ENCODE measurements at regions not wholly inside any gene's neighbourhood (a gene's known extent, or its start where the extent isn't known, plus 50 kb on each side); places are given as distances from the start of the nearest gene placed in this dataset.

GRCh38 chr18:24585996-24586566, 125.6 kb downstream of the HRH4 start:
- no peak for TF ChIP-seq CTCF (IDR thresholded peaks at IDR 0.05; ENCODE audit: insufficient read depth, missing control alignments)
- FAIRE-seq = no peak
- no peak for DNase-seq (ENCODE audit: insufficient read length, low spot score)

DNA sequence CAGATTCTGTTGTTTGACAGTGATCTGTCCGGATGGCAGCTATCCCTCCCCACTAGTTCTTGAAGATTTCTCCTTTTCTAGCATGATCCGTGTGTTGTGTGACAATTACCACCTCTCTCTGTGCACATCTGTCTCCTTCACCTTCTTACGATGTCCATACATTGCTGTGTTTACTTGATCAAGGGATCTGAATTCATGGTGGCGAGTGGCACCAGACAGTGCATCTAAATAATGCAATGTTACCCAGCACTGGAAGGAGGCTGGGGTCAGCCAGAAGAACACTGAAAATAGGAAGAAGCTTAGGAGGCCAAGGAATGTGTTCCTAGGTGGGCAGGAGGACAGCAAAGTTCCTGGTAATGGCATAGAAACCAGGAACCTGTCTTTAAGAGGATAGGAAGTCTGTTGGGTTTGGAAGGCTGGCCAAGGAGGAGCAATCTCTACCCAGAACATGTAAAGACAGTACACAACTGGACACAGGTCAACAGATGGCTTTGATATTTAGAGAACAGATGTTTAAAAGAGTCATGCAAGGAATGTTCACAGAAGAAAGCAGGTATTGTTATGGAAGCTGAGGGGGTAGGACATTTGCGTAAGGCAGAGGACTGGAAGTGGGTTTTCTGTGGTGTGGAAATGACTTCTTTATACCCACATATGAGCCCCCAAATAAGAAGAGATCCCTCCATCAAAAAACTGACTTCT, 126.4 kb downstream of the HRH4 start:
- DNase-seq (ENCODE audit: insufficient read length, low spot score) (no peak), FAIRE-seq (no peak)
- TF ChIP-seq CTCF (IDR thresholded peaks at IDR 0.05; ENCODE audit: insufficient read depth, missing control alignments) = no peak

DNA sequence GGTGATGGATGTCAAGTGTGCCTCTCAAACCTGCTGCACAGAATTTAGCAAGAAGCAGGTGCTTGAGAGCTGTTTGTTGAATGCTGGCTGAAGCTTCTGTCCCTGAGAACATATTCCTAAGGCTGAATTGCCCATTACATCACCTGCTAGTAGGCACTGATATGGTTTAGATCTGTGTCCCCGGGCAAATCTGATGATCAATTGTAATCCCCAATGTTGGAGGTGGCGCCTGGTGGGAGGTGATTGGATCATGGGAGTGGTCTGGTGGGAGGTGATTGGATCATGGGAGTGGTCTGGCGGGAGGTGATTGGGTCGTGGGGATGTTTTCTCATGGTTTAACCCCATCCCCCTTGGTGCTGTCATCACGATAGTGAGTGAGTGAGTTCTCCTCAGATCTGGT, 128.0 kb downstream of the HRH4 start:
- no peak for TF ChIP-seq CTCF (IDR thresholded peaks at IDR 0.05; ENCODE audit: insufficient read depth, missing control alignments)
- FAIRE-seq (no peak), DNase-seq (ENCODE audit: insufficient read length, low spot score) (no peak)

DNA sequence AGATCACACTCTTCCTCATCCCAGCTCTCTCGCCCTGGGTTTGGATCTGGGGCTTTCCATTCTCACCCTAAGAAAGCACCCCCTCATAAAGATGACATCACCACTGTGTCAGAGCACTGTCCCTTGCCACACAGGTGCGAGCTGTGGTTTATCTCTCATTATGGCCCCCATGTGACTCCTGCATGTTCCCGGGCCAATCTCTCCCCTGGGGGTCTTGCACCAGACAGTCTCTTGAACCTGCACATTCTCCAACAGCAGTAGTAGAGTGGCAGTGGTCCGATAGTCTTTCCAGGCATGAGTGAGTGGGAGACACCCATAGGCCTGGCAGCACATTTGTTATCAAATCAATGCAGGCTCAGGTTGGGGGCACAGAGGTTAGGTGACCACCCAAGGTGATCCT, 130.5 kb downstream of the HRH4 start:
- DNase-seq (ENCODE audit: insufficient read length, low spot score) = no peak
- FAIRE-seq = no peak
- no peak for TF ChIP-seq CTCF (IDR thresholded peaks at IDR 0.05; ENCODE audit: insufficient read depth, missing control alignments)

DNA sequence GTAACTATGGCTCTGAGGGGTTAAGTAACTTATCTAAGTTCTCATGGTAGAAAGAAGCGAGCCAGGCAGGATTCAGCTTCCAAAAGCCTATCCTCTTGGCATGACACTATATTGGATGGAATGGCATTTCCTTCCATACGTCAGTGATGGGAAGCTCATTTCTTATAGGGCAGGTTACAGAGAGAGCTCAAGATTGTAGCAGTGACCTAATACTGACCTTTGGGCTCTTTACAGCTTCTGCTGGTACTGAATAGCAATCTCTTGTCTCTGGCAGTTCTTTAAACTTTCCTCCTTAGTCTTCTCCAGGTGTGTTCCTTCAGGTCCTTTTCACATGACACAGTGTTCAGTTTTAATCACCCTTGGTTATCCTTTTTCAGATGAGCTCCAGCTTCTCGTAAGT, 133.0 kb downstream of the HRH4 start:
- TF ChIP-seq CTCF (IDR thresholded peaks at IDR 0.05; ENCODE audit: insufficient read depth, missing control alignments) = no peak
- FAIRE-seq = no peak

GRCh38 chr18:24593886-24594285, 133.4 kb downstream of the HRH4 start:
- no peak for TF ChIP-seq CTCF (IDR thresholded peaks at IDR 0.05; ENCODE audit: insufficient read depth, missing control alignments)
- DNase-seq (ENCODE audit: insufficient read length, low spot score) = no peak
- FAIRE-seq = no peak

More for the DNA sequence above, 133.0 kb downstream of the HRH4 start:
- no peak for DNase-seq (ENCODE audit: insufficient read length, low spot score)

DNA sequence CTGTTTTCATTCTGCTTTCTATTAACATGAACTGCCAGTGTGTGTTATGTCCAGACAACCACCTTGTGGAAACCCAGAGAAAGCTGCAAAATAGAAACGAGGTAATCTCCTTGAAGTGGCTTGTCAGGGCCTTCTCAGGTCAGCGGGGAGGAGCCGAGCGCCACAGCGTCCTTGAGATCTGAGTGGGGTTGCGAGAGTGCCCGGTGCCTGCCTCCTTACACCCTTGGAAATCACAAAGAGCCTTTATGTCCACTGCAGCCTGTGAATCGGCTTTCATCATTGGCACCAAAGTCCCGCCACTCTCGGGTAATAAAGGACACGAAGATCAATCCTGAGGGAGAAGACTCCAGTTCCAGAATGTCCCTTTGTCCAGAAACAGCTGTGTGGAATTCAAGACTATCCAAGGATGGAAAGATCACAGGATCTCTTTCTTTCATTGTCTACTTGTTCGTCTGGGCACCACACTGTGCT, 135.2 kb downstream of the HRH4 start:
- no peak for DNase-seq (ENCODE audit: insufficient read length, low spot score)
- no peak for FAIRE-seq
- no peak for TF ChIP-seq CTCF (IDR thresholded peaks at IDR 0.05; ENCODE audit: insufficient read depth, missing control alignments)

Data from D721Med (cell line).